GDM1 (cell line): ENCODE measurements at regions not wholly inside any gene's neighbourhood (a gene's known extent, or its start where the extent isn't known, plus 50 kb on each side); places are given as distances from the start of the nearest gene placed in this dataset.
"Not testable (repeated sequence)": the region's sequence is repeated elsewhere in the genome, so short reads cannot be mapped to it uniquely, and the experiment has no call there.

Source experiments
- DNase-seq: peaks from one replicate; lab custom pipeline; 2025; lab: John Stamatoyannopoulos, UW

DNA sequence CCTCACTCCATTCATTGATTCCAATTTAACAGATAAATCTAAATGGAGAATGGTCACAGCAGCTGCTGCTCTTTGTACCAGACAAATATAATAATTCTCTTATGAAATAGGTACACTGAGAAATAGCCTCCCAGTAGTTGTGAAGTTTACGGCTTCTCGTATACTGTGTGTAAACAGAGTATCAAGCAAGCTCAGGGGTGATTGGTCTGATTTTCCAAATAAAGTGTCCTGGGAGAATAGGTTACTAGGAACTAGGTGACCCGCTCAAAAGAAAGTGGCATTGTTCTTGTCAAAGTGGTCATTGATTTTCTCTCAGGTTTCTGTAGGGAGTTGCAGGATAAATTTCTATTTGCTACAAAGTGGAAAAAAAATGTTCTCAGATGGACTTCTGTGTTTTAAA is 838.2 kb downstream of the RAPGEF2 start:
- no peak for DNase-seq

DNA sequence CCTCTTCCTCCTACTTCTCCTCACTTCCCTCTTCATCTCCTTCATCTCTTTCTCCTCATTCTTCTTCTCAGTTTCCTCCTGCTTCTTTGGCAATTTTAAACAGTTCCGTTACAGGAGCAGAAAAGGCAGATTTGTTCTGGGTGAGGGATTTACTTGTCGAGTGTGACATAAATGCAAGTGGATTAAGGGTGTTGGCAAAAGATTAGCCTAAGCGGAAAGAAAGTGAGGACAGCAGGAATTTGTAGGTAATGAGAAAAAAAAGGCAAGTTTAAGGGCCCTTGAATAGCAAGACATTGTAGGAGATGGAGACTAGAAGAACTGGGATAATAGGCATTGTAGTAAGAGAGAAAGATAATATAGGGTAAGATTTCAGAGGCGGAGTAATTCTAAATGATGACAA is 841.6 kb downstream of the RAPGEF2 start:
- no peak for DNase-seq

DNA sequence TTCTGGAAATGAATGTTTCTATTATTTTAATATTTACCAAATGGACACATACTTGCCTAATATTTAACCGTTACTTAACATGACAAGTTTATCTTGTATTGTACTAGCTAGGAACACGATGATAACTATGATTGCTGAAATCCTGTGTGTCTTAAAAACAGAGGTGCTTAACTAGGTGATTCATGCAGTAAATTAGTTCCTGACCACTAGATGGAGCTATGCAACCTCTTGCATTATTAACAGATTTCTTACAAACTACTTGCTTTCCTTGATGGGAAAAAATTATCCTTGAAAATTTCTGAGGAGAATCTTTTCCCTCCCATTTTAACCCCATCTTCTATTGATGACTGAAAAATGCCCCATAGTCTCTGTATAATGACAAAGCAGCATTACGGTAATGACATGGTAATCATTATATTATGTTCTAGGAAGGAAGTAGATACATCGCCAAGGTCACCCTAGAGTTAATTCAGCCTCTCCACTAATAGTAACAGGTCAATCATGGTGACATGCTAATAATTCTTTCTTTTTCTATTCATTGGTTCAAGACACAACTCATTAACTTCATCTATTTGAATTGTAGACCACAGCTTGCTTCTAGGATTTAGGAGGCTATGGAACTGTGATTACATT is 844.2 kb downstream of the RAPGEF2 start:
- DNase-seq, result no peak

DNA sequence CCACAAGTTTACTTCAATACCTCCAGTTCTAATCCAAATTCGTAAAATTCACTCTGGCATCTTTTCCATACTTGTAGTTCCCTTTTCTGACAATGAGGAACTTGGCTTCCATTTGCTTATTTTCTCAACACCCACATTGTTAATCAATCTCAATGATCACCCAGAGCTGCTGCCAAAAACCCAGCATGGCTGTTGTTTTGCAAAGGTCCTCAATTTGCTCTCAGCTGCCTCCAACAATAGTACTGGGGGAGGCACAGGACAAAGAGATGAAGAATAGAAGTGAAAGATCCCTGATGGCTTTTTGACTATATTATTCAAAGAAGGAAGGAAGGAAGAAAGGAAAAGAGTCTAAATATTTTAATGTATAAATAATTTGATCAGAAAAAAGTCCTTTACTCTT is 847.8 kb downstream of the RAPGEF2 start:
- DNase-seq, result no peak

DNA sequence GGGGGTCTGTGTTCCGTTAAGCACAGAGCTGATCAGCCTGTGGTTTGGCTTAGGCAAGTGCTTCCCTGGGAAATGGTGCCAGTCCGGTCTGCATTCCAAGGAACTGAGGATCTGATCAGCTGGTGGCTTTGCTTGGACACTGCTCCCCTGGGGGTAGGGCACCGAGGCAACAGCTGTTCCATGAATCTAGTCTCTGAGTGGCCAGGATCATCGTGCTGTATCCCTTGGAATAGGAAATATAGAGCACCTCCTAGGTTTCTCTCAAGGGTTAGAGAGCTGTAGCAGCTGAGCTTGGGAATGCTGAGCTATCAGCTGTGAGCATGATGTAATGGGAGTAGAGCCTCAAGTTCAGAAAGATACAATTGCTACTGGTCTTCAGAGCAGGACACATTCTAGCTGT is 863.9 kb downstream of the RAPGEF2 start:
- DNase-seq, result no peak

DNA sequence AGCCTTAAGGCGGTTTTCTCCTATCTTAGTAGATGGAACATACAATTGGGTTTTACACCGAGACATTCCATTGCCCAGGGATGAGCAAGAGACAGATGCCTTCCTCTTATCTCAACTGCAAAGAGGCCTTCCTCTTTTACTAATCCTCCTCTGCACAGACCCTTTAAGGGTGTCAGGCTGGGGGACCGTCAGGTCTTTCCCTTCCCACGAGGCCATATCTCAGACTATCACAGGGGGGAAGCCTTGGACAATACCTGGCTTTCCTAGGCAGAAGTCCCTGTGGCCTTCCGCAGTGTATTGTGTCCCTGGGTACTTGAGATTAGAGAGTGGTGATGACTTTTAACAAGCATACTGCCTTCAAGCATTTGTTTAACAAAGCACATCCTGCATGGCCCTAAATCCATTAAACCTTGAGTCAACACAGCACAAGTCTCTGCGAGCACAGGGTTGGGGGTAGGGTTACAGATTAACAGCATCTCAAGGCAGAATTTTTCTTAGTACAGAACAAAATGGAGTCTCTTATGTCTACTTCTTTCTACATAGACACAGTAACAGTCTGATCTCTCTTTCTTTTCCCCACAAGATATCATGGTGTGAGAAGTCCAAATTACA is 874.1 kb downstream of the RAPGEF2 start:
- DNase-seq, result not testable (repeated sequence)

DNA sequence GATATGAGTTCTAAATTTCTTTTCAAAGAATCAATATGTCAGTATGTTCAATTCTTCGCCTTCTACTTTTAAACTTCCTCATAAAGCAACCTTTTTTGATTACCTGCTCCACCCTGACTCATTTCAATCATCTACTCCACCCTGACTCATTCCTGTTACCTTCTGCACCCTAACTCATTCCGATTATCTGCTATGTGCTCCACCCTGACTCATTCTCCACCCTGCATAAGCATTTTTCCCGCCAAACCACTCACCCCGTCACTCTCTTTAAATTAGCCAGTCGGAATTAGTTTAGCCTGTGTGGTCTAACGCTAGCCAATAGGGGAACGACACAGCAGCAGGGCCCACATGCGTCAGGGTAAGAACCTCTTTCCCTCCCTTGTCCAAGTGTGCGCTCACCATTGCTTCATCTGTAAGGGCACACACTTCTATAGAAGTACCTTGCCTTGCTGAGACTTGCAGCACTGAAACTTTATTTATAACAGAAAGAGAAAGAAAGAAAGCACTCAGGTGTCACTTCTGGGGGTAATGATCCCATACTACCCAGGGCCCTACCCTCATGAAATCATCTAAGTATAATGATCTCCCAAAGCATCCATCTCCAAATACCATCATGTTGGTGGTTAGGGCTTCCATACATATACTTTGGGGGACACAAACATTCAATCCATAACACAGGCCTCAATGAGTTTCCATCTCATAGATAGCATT is 875.2 kb downstream of the RAPGEF2 start:
- DNase-seq, result no peak

DNA sequence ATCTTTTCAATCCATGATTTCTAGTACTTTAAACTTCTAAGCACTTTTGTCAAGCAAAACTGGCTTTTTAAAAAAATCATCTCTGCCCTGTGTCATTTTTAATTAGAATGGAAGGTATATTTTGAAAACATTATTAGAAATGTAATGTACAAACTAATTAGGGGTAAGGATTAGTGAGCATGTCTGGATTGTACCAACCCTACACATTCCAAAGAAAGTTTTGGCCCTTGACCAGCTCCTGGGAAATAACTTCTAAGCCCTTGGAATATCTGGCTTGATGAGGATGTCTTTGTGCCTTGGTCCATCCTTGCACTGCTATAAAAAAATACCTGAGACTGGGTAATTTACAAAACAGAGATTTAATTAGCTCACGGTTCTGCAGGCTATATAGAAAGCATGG is 876.5 kb downstream of the RAPGEF2 start:
- DNase-seq, result no peak

DNA sequence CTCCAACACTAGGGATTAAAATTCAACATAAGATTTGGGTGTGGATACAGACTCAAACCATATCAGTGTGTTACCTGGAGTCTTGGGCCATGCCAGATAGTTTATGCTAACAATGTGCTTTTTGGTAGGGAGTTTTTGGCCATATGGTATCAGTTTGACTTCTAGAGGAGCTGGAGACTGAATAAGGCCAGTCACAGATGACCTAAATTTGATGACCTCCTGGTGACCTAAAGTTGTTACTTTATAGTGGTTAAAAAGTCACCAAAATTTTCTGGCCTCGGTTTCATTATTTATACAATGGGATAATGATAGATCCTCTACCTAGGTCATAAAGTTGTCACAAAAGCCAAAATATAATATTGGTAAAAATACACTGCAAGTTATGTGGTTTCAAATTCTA is 877.1 kb downstream of the RAPGEF2 start:
- no peak for DNase-seq

DNA sequence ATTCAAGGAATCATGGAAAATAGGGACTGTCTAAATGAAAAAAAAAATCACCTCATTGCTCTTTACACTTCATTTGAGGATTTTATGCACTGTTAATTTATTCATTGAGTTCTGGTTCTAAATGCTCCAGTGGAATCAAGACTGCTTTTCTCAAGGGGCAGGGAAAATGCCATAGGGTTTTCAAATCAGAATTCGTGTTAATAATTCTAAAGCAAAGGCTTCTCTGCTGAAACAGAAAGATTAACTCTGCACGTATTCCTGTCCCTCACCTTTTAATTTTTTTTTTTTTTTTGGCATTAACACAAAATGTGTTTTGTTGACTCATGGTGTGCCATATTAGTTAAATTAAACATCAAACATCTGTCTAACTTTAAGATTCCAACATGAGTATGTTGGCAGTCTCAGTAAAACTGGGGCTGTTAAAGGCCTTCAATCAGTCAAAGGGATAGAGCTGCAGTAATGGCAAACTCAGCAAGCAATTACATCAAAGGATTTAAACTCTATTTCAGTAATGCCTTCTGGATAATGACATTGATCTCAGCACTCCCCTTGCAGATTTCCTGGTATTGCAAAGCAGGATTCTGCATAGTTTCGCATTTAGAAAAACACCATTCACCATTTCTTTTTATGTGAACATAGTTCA is 878.1 kb downstream of the RAPGEF2 start:
- DNase-seq, result no peak

DNA sequence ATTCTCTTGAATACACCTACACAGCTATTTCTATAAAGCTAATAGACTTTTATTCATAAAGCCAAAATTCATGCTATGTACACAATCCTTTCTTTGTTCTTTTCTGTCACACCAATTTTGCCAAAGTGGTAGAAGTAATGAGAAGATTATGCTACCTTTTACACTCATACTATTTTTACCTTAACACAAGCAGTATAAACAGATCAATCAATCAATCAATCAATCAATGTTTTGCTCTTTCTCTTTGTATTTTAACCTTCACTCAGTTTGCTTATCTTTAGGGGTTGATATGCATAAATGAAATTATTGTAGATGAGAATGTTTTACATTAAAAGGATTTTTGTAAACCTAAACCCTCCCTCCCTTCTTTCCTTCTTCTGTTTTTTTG is 878.6 kb downstream of the RAPGEF2 start:
- DNase-seq, result no peak

DNA sequence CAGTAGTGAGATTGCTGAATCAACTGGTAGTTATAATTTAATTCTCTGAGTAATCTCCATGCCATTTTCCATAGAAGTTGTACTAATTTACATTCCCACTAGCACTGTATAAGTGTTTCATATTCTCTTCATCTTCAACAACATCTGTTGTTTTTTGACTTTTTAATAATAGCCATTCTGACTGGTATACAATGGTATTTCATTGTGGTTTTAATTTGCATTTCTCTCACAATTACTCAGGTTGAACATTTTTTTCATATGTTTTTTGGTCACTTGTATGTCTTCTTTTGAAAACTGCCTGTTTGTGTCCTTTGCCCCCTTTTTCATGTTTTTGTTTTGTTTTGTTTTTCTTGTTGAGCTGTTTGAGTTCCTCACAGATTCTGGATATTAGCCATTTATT is 880.2 kb downstream of the RAPGEF2 start:
- no peak for DNase-seq

DNA sequence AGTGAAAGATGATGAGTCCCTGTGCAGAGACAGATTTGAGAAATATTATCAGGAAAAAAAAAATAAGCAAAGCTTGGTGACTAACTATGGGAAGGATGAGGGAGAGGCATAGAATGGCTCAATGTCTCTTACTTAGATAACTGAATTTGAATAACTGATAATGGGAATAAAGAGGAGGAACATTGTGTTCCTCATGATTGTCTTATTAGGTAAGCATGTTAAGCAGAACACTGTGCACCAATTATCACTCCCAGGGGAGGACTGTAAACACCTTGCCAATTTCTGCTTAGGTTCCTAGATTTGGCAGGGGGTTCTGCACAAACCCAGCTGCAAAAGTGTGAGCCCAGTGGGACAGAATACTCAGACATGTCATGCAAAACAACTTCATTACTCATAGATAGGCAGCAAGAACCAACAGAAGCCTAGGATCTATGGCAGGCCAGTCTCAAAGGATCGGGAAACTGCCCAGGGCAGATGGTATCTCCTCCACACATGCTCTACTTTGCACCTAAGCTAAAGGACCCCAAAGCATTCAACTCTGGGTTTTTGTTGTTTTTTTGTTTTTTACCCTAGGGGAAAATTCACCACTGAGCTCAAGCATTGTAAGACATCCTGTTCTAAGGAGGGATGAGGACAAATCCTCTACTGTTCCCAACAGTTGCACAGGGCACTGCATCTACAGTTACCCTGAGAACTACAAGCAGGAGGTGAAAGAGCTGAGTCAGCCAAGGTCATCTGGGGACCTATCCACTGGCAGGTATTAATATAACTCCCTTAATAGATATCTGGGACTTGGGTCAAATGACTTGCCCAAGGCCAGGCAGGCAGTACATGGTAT is 907.0 kb downstream of the RAPGEF2 start:
- DNase-seq, result no peak

DNA sequence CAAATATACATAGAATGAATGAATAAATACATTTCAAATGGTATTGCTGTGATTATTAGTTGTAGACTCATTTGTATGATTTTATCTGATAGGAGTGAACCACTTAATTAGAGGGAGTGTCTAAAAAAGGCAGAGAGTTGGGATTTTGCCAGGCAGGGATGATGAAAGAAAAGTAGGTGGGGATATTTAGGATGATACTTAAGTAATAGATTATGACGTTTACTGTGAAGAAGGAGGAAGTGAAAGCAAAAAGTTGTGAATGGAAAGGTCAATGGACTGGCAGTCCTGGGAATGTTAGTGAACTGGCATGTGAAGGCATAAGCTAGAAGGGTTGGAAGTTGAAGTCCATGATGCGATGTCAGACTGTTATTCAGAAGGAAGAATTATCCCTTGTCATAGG is 917.1 kb downstream of the RAPGEF2 start:
- DNase-seq, result no peak

DNA sequence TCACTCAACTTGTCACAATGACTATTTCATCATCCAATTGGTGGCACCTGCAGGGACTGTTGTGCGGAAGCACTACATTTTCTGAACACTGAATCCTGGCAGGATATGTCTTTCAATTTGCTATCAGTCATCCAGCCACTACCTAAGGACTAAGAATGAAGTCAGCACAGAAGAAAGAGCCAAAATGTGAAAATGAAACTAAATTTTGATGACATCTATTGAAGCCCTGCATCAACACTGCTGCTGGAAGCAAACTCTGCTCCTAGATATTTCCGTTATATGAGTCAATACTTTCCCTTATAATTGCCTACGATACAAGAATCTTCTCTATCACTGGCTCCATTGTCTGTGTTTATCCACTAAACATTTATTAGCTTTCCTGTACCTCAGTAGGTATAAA is 917.9 kb downstream of the RAPGEF2 start:
- no peak for DNase-seq

DNA sequence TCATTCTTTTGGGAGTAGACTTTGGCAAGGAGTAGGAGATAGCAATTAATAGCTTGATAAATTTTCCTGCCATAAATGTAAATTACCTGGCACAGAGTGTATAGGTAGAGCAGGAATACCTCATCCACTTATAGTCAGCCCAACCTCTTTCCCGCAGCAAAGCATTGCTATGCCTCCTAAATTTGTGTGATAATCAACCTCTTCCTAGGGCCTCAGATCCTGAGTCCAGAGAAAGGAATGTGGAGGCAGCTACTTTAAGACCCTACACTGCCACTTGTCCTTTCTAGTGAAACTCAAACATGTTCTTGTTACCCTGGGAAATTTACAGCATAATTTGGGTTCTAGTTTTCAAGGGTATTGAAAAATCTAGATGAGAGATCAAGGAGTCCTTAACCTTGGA is 919.0 kb downstream of the RAPGEF2 start:
- no peak for DNase-seq

DNA sequence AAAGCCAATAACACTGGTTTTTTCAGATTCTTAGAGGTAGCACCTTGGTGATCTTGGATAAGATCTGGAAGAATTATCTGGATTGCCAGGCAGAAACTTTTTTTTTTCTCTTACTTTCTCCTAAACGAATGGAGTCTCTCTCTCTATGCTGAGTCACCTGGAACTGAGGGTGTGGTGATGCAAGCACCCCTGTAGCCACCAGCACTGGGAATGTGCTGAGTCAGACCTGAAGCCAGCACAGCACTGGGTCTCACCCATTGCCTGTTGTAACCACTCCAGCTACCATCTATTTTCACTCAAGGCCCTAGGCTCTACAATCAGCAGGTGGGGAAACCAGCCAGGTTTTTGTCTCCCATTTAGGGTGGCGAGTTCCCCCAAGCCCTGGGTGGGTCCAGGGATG is 923.8 kb downstream of the RAPGEF2 start:
- DNase-seq, result no peak

DNA sequence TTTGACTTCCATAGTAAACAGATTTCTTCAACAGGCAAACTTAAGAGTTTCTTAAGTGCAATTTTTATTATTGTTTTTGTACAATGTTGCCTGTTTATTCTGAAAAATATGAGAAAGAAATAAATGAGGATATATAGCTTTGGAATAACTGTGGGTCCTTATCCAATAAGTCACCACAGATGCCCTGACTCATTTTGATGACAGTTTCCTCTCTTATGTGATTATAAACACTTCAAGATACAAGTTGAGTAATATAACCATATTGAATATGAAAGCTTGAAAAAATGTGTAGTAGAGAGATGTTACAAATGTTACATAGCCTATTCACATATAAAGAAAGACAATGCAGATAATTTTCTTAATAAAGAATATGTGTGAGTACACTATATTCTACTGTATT is 931.6 kb downstream of the RAPGEF2 start:
- no peak for DNase-seq

DNA sequence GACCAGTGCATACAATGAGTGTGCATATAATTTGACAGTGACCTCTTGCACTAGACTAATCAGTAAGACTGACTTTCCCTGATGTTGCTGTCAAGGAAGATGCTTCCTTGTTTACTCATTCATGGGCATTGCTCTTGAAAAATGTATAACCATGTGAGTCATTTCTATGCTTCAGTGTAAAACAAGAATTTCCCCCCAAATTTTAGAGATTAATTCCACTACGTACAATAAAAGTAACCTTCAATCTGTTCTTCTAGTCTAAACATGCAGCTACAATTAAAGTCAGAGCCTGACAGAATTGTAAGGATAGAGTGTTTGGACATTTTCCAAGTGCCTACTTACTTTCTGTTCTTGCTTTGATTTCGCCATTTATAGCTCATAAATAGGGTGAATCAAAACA is 935.7 kb downstream of the RAPGEF2 start:
- DNase-seq, result no peak

DNA sequence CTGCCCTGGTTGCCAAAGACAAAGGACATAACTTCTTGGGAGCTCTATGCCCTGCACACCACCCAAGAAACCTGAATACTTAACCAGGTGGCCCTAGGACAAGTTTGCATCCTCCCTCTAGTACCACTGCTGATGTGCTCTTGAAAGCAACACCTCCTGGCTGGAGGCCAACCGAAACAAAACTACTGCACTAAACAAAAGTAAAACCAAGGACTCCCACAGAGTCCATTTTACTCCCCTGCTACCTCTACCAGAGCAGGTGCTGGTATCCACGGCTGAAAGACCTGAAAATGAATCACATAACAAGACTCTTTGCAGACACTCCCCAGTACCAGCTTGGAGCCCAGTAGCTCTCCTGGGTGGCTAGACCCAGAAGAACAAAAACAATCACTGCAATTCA is 941.8 kb downstream of the RAPGEF2 start:
- DNase-seq, result no peak

DNA sequence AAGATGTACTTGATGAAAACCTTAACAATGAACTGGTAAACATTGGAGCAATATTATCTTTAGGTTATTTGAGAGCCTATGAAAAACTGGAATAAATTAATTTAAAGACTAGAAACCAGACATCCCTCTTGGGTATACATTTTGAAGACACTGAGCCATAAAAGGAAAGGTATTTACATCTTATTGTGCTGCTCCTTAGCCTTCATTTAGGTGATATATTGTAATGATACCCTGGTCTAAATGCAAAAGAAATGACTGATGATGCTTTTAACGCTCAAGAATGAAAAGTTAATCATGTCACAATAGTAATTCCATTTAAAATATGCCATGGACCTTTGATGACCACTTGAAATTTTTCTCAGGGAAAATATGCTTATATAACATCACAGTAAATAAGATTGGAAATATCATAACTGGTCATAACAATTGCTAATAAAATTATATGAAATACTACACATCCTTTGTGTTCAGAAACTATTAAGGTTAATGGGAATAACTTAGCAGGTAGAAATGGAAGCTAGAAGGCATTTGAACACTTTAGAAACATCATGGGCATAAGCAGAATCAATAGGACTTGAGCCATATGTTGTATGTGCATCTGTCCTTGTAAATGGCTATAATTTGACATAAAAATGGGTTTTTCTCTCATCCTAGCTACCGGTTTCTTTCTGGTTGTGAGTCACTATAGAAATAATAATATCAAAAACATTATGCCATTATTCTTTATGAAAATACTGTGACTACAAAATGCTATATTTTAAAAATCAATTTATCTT is 979.7 kb downstream of the RAPGEF2 start:
- no peak for DNase-seq

DNA sequence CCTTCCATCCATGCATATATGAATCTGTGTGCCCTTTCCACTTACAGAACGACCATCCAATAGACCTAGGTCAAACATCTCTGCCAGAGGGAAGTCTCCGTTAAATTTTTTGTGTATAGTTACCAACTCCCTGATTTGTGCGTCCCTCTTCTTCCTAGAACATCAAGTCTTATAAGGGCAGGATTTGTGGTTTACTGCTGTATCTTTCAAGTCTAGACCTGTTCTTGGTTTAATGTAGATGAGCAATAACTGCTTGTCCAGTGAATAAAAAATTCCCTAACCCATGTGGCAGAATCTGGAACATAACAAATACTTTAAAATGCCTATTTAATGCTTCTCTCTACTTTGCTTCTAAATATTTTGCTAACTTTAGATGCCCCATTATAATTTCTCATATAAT is 988.8 kb downstream of the RAPGEF2 start:
- no peak for DNase-seq
